ENCODE measurements at regions not wholly inside any gene's neighbourhood (a gene's known extent, or its start where the extent isn't known, plus 50 kb on each side); places are given as distances from the start of the nearest gene placed in this dataset.

- no peak for DNase-seq
Observed at GRCh38 chr3:158974904-158975303, 173.1 kb downstream of the MFSD1 start.

DNA sequence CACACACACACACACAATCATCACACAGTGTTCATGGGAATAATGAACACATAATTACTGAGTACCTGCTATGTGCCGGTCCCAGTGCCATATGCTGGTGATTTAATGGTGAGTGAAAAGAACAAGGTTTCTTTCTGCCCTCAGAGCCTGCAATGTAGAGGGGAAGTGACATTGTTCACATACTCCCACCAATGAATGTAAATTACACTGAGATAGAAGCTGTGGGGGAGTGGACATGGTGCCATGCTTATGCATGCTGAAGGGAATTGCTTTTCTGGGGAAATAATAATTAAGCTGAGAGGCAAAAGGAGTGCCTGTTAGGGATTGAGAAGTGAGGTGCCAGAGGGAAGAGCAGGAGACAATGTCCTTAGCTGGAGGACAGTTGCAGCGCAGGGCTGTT is 175.1 kb downstream of the MFSD1 start:
- DNase-seq = no peak

DNA sequence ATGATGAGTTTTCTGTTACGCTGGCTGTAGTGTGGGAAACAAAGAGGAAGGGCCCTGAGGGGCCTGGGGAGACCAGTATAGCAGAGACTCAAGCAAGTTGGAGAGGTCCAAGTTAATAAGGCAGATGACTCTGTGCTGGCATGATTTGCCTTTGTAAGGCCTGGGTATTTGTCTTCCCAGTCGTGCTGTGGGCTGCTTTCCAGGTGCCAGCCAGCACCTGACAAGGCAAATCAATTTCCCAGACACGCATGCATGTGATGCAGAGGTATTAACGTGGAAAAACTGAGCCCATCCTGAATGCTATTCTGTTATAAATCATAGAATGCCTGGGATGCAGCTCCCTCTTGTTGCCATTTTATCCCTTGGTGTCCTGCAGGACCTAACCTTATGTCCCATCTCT is 175.6 kb downstream of the MFSD1 start:
- no peak for DNase-seq

DNA sequence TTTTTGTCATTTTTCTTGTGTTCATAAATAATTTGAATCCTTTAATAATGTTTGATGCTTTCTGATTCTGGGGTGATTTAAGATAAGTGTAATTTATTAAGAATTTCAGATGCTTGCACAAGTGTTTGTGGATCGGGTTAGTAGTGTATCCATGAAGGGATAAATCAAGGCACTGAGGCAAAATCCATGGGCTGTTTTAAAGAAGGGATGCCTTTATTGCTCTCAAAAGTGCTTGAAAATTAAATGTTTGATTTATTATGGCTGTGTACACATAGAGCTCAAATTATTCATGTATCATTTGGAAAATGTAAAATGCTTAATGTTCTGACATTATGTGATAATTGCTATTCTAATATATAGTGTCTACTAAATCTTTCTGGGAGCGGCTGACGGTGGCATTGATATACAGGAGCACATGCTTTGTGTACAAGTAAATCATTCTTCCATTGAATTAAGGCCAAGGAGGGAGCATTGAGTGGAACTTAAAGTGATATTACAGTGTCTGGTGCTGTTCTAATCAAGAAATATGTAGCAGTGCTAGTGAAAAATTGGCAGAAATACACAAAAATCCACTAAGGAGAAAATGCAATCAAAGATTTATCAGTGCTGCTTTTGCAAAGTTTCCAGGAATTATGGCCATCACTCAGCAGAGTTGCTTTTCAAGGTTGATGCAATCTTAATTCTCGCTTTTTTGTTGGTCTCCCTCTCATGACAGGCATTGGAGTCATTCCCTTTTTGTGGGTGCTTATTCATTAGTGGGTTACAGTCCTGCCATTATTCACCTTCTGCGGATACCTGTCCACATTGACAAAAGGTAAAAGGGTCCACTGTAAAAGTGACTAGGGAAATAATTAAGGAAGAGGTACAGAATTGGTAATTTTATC is 181.6 kb downstream of the MFSD1 start:
- DNase-seq = no peak

DNA sequence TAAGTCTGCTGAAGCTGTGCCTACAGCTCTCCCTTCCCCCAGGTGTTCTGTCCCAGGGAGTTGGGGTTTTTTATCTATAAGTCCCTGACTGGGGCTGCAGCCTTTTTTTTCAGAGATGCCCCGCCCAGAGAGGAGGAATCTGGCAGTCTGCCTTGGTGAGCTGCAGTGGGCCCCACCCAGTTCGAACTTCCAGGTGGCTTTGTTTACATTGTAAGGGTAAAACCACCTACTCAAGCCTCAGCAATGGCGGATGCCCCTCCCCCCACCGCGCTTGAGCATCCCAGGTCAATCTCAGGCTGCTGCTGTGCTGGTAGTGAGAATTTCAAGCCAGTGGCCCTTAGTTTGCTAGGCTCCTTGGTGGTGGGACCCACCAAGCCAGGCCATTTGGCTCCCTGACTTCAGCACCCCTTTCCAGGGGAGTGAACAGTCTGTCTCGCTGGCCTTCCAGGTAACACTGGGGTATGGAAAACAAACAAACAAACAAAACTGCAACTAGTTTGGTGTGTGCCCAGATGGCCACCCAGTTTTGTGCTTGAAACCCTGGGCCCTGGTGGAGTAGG is 189.4 kb downstream of the MFSD1 start:
- peak; percentile 92 for DNase-seq

DNA sequence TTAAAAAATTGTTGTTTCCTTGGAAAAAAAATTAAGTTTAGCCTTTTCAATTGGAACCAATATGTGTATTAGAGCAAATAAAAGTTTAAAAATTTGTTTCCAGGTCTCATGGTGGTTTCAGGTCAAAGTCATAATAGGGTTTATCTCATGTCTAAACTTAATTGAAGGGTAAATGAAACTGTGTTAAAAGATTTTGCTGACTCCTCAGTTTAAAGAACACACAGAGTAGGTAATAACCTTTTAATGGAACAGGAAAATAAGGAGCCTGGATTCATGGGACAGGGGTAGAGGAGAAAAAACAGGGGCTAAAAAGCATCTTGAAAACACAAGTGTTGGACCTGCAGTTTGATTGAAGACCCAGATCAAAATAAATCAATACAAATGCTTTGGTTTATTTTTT is 190.6 kb downstream of the MFSD1 start:
- DNase-seq = no peak

DNA sequence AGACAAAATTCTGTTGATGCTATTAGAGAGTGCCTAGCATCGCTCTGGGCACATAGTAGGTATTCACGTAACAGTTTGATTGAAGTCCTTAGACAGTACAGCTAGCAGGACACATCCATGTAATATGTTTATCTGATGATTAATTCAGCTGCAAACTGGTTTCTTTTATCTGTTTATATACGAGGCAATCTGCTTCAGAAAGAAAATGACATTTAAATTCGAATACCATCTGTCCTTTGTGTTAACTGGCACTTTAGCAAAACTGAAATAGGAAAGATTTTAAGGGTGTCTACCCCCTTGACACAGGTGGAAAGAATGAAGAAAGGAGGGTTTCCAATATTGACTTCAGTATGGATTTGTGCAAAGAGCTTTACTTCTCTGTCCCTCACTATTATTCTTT is 192.5 kb downstream of the MFSD1 start:
- no peak for DNase-seq

DNA sequence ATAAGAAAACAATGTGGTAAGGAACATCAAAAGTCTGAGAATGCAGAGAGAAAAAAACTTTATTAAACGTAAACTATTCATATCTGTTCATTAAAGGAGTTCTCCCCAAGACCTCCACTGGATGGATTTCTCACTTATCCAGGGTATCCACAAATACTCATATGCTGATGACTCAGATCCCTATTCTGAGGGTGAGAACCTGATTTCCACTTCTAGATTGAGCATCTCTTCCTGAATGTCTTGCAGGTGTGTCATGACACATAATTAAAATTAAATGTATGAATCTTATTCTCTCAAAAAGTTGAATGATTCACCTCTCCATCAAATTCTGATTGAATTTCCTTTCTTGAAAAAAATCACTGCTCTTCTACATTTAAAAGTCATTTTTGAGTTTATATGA is 199.9 kb downstream of the MFSD1 start:
- DNase-seq = no peak

GRCh38 chr3:159005137-159005536 is 203.3 kb downstream of the MFSD1 start:
- DNase-seq = no peak

DNA sequence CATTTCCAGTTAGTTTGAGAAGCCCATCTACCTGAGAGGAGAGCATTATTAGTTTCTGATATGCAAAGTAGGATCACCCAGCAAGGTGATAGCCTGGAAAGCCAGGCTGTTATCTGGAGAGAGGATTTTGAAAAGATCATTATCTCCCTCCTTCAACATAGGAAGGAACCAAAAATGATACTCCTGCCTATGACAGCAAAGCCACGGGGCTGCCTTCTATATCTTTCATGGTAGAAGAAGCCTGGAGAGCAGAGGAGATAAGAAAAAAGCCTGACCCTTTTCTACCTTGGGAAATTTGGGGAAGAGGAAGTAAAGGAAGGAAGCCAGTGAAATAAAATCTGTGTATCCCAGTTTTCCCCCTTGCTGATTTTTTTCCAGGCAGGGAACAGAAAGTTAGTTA is 205.5 kb downstream of the MFSD1 start:
- DNase-seq = no peak

DNA sequence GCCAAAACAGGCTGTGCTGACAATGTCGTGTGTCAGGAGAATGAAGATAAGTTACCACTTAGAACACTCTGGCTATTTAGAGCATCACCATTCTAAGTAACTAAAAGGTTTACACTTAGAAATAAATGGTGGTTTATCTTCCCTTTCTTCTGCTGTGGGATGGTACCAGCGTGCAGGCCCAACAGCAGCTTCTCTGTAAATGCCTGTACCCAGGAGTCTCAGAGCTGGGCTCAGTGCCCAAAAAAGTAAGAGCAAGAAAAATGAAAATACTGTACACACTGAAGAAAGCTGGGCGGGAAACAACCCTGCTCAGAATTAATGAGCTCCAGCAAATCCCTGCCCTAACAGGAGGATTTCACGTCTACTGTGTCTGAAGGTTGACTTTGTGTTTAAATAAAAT is 206.5 kb downstream of the MFSD1 start:
- DNase-seq = no peak

DNA sequence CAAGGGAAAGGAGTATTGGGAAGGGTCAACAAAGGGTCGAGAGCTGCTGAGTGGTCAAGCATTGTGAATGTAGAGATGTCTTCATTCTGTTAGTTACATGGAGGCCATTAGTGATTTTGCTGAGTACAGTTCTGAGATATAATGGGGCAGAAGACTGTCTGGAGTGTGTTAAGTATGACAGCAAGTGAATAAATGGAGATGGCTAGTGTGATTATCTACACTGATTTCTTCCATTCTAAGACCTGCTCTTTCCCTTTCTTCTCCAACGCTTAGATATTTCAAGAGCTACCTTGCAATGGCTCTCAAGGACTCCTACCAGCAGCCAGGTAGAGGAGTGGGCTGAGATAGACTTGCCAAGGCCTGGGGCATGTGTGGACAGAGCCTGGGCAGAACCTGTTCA is 216.5 kb downstream of the MFSD1 start:
- DNase-seq = no peak

DNA sequence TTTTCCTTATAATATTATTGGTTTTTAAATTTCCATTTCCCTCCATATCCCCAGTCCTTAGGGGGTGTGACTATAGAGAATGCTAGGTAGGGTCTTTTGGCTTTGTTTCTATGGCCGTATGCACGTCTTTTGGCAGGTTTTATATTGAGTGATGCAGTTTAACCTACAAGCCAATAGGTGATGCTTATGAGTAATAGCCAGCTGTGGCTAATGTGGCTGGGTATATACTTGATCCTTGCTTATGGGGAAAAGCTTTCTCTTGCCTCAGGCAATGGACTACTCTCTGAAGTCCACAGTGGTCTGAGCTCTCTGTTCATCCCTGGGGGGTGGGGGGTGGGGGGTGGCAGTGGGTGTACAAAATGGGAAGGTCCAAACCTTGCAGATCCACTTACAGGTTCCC is 223.9 kb downstream of the MFSD1 start:
- no peak for DNase-seq

DNA sequence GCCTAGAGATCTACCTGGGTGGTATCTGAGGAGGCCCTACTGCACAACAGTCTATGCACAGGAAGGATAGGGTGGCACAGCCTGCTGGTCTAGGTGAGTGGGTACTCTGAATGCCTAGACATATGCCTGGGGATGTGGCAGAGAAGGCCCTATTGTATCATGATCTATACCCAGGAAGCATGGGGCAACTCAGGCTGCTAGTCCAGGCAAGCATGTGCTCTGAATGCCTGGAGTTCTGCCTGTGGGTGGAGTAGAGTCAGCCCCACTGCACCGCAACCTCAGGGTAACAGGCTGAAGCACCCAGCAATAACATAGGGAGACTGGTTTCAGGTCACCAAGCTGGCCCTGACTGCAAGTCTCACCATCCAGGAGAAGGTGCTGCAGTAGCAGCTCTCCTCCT is 224.7 kb downstream of the MFSD1 start:
- no peak for DNase-seq

DNA sequence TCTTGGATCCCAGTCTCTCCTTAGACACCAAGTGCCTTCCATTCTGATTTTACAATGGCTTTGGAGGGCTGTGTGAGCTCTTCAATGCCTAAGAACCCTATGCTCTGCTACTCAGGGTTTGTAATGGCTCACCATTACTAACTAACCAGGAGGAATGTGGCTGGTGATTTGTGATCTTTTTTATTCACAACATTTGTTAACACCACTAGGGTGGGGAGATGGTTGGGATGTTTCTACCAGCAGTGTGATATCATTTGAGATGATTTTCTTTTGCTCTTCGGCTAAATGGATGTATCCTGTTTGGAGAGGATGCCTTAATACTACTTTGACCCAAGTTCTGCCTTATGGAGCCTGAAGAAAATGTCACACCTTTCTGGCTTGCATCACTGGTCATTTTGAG is 226.9 kb downstream of the MFSD1 start:
- no peak for DNase-seq

DNA sequence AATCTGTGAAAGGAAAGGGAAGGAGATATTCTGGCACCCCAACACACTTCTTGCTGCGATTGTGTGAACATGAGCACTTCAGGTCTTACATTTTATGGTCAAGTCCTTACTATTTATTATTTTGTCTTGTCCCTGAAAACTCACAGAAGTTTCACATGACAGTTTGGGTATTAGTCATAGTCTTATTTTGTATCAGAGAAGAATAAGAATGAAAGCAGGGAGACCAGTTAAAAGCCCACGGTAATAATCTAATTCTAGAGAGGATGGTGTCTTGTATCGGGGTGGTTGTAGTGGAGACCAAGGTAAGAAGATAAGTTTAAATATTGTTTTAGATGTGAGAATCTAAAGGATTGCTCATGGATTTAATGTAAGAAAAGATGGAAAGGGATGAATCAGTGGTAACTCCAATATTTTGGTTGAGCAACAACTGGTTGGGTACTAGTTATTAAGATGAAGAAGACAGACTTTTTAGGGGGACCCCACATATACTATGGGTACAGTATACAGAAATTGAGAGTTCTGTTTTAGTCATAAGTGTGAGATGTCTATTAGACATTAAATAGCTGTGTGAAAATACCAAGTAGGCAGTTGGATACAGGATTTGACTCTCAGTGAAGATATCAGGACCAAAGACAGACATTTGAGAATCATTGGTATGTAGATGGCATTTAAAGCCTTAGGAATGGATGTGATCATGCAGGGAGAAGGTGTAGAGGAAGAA is 227.6 kb downstream of the MFSD1 start:
- no peak for DNase-seq

- no peak for DNase-seq
Observed at GRCh38 chr3:159030138-159030670, 228.3 kb downstream of the MFSD1 start.

DNA sequence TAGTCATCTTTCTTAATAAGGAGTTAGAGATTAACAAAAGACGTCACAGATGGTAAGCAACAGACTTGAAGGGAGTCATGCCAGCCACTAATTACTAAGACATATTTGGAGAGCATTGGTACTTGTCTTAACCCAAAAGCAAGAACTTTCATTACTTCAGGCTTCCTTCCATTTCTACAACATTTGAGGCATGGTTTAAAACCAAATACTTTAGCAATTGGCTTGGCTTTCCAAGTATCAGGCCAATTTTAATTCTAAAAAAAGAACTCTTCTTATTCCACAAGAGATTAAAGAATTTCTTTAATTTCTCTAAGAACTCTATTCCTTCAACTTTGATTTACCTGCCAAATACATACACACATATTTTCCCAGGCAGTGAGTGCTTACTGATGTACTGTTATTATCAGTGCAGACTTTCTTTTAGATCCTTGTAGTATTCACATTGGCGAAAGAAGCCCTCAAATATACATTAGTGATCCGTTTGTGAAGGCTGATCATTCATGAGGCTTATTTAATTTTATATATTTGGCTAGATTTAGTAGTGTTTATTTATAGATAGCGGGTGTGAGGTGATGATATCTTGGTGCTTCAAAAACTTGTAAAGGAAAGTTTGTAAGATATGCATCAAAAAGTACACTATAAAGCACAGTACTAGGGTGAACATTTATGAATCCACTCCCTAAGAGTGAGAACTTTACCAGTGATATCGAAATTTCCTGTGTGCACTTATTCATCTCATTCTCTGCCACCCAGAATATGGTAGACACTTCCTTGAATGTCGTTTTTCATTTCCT is 229.2 kb downstream of the MFSD1 start:
- DNase-seq = no peak

DNA sequence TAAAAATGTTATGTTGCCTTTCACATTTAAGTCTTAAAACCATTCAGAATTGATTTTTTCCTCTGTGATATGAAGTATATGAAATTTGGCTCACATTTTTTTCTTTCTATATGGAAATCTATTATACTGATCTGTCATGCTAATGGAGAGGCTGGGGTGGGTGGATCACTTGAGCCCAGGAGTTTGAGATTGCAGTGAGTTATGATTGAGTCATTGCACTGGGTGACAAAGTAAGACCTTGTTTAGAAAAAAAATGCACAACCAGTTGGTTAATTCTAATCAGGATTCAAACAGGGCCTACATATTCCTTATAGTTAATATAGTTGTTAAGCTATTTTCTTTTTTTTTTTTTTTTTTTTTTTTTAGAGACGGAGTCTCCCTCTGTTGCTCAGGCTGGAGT is 230.5 kb downstream of the MFSD1 start:
- no peak for DNase-seq

DNA sequence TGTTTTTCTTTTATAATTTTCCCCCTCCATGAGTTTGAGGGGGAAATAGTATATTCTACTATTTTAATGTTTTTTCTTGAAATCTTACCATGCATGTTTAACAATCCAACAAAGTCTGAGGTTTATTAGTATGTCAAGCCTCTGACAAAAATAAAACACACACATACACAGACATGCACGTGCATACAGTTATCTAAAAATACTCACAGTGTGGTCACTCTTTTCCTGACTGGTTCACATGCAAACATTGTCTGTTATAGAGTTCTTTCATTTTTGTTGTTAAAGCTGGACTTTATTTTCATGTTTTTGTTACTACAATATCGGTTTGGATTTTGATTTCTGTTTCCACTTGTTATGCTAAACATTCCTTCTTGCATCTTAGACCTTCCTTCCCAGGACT is 236.6 kb downstream of the MFSD1 start:
- DNase-seq = no peak

- no peak for DNase-seq
Observed at GRCh38 chr3:159039286-159039685, 237.4 kb downstream of the MFSD1 start.

GRCh38 chr3:159045279-159045885 is 243.5 kb downstream of the MFSD1 start:
- DNase-seq = peak; percentile 90

DNA sequence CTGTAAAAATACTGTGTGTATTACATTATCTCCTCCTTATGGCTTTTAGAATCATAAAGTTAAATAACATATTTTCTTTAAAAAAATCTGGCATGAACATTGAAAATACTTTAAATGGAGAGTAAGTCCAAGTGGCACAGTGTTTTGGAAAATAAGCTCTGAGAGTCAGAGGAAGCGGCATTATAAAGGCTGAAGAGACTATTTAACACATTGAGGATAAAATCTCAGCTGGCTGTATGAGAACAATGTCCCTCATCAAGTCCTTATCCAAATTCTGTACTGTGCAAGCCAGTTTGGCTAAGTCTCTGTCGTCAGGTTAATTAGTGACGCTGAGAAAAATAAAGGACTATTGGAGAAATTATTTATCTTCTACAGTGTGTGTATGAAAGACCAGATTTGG is 245.5 kb downstream of the MFSD1 start:
- no peak for DNase-seq

Measured in NCI-H510A treated with DMSO at 0.1 percent for 48 hours (cell line).